ENCODE measurements at regions not wholly inside any gene's neighbourhood (a gene's known extent, or its start where the extent isn't known, plus 50 kb on each side); places are given as distances from the start of the nearest gene placed in this dataset.

GRCh38 chr7:24152877-24153472 lies 131.0 kb upstream of the NPY start:
- Histone ChIP-seq H3K79me1 (replicated peaks; ENCODE audit: low read length, poor library complexity, severe bottlenecking) (no peaks in the 10 kb centered on the region), H3K27me3 (ENCODE audit: control insufficient read depth in 1 of 2, insufficient read depth in 1 of 2, low read length in 2 of 2) (no peaks in the 10 kb centered on the region), H2AK5ac (ENCODE audit: low read length, severe bottlenecking) (no peak overlapping the region), H4K8ac (ENCODE audit: low read length) (no peak overlapping the region), H3K9me3 (ENCODE audit: control insufficient read depth, low read length) (peaks cover 20% of the 10 kb centered on the region), H3K36me3 (ENCODE audit: control insufficient read depth in 1 of 2, insufficient read depth in 2 of 2, low read depth in 1 of 2, low read length in 2 of 2) (no peaks in the 10 kb centered on the region), H3K4ac (ENCODE audit: low read depth in 1 of 2, low read length in 2 of 2) (no peak overlapping the region), H3K27ac (ENCODE audit: low read length, poor library complexity, severe bottlenecking) (no peak overlapping the region), H2BK15ac (ENCODE audit: low read depth, poor library complexity, severe bottlenecking) (no peak overlapping the region), H3K4me1 (ENCODE audit: control insufficient read depth, insufficient read depth, low read depth, low read length) (no peaks in the 10 kb centered on the region), H3K4me2 (ENCODE audit: low read length, poor library complexity, severe bottlenecking) (no peak overlapping the region), H2BK120ac (ENCODE audit: low read depth, low read length) (no peak overlapping the region), H3K23ac (ENCODE audit: low read length in 2 of 2) (no peak overlapping the region), H4K91ac (ENCODE audit: low read length) (no peak overlapping the region), H3K14ac (ENCODE audit: low read length in 2 of 2) (no peak overlapping the region), H2BK12ac (ENCODE audit: low read length in 2 of 2) (no peak overlapping the region), H3K9ac (ENCODE audit: low read length) (no peak overlapping the region), H2AFZ (ENCODE audit: low read depth, low read length) (no peak overlapping the region), H3K4me3 (ENCODE audit: insufficient read depth in 1 of 2, low read depth in 1 of 2, low read length in 2 of 2) (no peak overlapping the region), H2BK5ac (ENCODE audit: low read depth, low read length, poor library complexity, severe bottlenecking) (no peak overlapping the region), H3K18ac (ENCODE audit: low read depth in 1 of 2, low read length in 2 of 2) (no peak overlapping the region)
- no peak for DNase-seq
- 80% methylated on average over 5 of the region's 6 CpGs for WGBS

DNA sequence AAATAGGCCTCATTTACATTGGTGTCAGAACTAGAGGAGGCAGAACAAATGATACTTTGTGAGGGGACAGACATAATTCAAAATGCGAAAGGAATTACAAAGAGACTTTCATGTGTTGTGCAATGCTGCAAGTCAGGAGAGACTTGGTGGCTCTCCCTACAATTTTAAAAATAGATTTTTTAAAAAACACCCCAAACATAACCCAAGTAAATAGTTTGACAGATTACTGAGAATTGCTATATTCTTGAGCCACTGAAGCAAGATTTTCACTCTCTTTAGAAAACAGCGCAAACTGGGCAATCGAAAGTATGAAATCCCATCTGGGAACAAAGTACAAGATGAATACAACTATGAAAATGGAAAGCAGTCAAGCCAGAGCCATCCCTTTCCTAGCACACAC lies 126.3 kb upstream of the NPY start:
- Histone ChIP-seq H4K91ac (ENCODE audit: low read length) (no peak overlapping the region), H3K79me1 (replicated peaks; ENCODE audit: low read length, poor library complexity, severe bottlenecking) (no peaks in the 10 kb centered on the region), H2BK15ac (ENCODE audit: low read depth, poor library complexity, severe bottlenecking) (no peak overlapping the region), H3K9ac (ENCODE audit: low read length) (no peak overlapping the region), H3K4me1 (ENCODE audit: control insufficient read depth, insufficient read depth, low read depth, low read length) (no peaks in the 10 kb centered on the region), H2AFZ (ENCODE audit: low read depth, low read length) (no peak overlapping the region), H2AK5ac (ENCODE audit: low read length, severe bottlenecking) (no peak overlapping the region), H3K4ac (ENCODE audit: low read depth in 1 of 2, low read length in 2 of 2) (no peak overlapping the region), H3K18ac (ENCODE audit: low read depth in 1 of 2, low read length in 2 of 2) (no peak overlapping the region), H3K27me3 (ENCODE audit: control insufficient read depth in 1 of 2, insufficient read depth in 1 of 2, low read length in 2 of 2) (no peaks in the 10 kb centered on the region), H2BK12ac (ENCODE audit: low read length in 2 of 2) (no peak overlapping the region), H3K23ac (ENCODE audit: low read length in 2 of 2) (no peak overlapping the region), H4K8ac (ENCODE audit: low read length) (no peak overlapping the region), H3K4me3 (ENCODE audit: insufficient read depth in 1 of 2, low read depth in 1 of 2, low read length in 2 of 2) (no peak overlapping the region), H3K9me3 (ENCODE audit: control insufficient read depth, low read length) (no peaks in the 10 kb centered on the region), H3K4me2 (ENCODE audit: low read length, poor library complexity, severe bottlenecking) (no peak overlapping the region), H2BK5ac (ENCODE audit: low read depth, low read length, poor library complexity, severe bottlenecking) (no peak overlapping the region), H3K36me3 (ENCODE audit: control insufficient read depth in 1 of 2, insufficient read depth in 2 of 2, low read depth in 1 of 2, low read length in 2 of 2) (no peaks in the 10 kb centered on the region), H3K27ac (ENCODE audit: low read length, poor library complexity, severe bottlenecking) (no peak overlapping the region), H2BK120ac (ENCODE audit: low read depth, low read length) (no peak overlapping the region), H3K14ac (ENCODE audit: low read length in 2 of 2) (peak overlapping the region in 1 of 2 experiments; percentile 55)
- DNase-seq: no peak
- whole genome bisulfite sequencing: 95% methylated on average over 2 of the region's 3 CpGs

- H3K9ac ChIP-seq (ENCODE audit: low read length): no peak overlapping the region
- no peak overlapping the region for H3K4ac ChIP-seq (ENCODE audit: low read depth in 1 of 2, low read length in 2 of 2)
- no peaks in the 10 kb centered on the region for H3K27me3 ChIP-seq (ENCODE audit: control insufficient read depth in 1 of 2, insufficient read depth in 1 of 2, low read length in 2 of 2)
- no peaks in the 10 kb centered on the region for H3K36me3 ChIP-seq (ENCODE audit: control insufficient read depth in 1 of 2, insufficient read depth in 2 of 2, low read depth in 1 of 2, low read length in 2 of 2)
- no peak overlapping the region for H2BK5ac ChIP-seq (ENCODE audit: low read depth, low read length, poor library complexity, severe bottlenecking)
- no peaks in the 10 kb centered on the region for H3K4me1 ChIP-seq (ENCODE audit: control insufficient read depth, insufficient read depth, low read depth, low read length)
- H3K23ac ChIP-seq (ENCODE audit: low read length in 2 of 2): no peak overlapping the region
- H3K4me3 ChIP-seq (ENCODE audit: insufficient read depth in 1 of 2, low read depth in 1 of 2, low read length in 2 of 2): no peak overlapping the region
- H2BK120ac ChIP-seq (ENCODE audit: low read depth, low read length): no peak overlapping the region
- H3K4me2 ChIP-seq (ENCODE audit: low read length, poor library complexity, severe bottlenecking): no peak overlapping the region
- no peak overlapping the region for H2BK12ac ChIP-seq (ENCODE audit: low read length in 2 of 2)
- H4K91ac ChIP-seq (ENCODE audit: low read length): no peak overlapping the region
- H3K9me3 ChIP-seq (ENCODE audit: control insufficient read depth, low read length): no peaks in the 10 kb centered on the region
- no peak overlapping the region for H3K18ac ChIP-seq (ENCODE audit: low read depth in 1 of 2, low read length in 2 of 2)
- H3K27ac ChIP-seq (ENCODE audit: low read length, poor library complexity, severe bottlenecking): no peak overlapping the region
- H4K8ac ChIP-seq (ENCODE audit: low read length): no peak overlapping the region
- no peak overlapping the region for H2BK15ac ChIP-seq (ENCODE audit: low read depth, poor library complexity, severe bottlenecking)
- no peak overlapping the region for H2AFZ ChIP-seq (ENCODE audit: low read depth, low read length)
- no peaks in the 10 kb centered on the region for H3K79me1 ChIP-seq (replicated peaks; ENCODE audit: low read length, poor library complexity, severe bottlenecking)
- H2AK5ac ChIP-seq (ENCODE audit: low read length, severe bottlenecking): no peak overlapping the region
- no peak overlapping the region for H3K14ac ChIP-seq (ENCODE audit: low read length in 2 of 2)
- DNase-seq: no peak
- WGBS: 89% methylated on average over 6 of the region's 6 CpGs
Observed at GRCh38 chr7:24158975-24159374, 125.0 kb upstream of the NPY start.

DNA sequence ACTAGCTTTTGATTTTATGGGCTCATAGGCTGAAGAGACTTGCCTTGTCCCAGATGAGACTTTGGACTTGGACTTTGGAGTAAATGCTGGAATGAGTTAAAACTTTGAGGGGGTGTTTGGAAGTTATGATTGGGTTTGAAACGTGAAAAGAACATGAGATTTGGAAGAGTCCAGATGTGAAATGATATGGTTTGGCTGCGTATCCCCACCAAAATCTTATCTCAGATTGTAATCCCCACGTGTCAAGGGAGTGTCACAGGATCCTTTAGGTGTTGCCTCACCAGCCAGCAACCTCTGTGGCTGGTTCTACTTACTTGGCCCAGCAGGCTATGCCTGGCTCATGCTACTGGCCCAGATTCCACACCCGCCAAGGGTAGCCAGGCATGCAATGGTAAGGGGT lies 119.6 kb upstream of the NPY start:
- Histone ChIP-seq H3K27ac (ENCODE audit: low read length, poor library complexity, severe bottlenecking) (no peak overlapping the region), H3K79me1 (replicated peaks; ENCODE audit: low read length, poor library complexity, severe bottlenecking) (no peaks in the 10 kb centered on the region), H4K91ac (ENCODE audit: low read length) (peak overlapping the region; percentile 93), H3K4me2 (ENCODE audit: low read length, poor library complexity, severe bottlenecking) (no peak overlapping the region), H3K36me3 (ENCODE audit: control insufficient read depth in 1 of 2, insufficient read depth in 2 of 2, low read depth in 1 of 2, low read length in 2 of 2) (no peaks in the 10 kb centered on the region), H3K27me3 (ENCODE audit: control insufficient read depth in 1 of 2, insufficient read depth in 1 of 2, low read length in 2 of 2) (no peaks in the 10 kb centered on the region), H3K4me1 (ENCODE audit: control insufficient read depth, insufficient read depth, low read depth, low read length) (no peaks in the 10 kb centered on the region), H3K4ac (ENCODE audit: low read depth in 1 of 2, low read length in 2 of 2) (no peak overlapping the region), H3K23ac (ENCODE audit: low read length in 2 of 2) (no peak overlapping the region), H3K18ac (ENCODE audit: low read depth in 1 of 2, low read length in 2 of 2) (no peak overlapping the region), H2BK5ac (ENCODE audit: low read depth, low read length, poor library complexity, severe bottlenecking) (no peak overlapping the region), H2AFZ (ENCODE audit: low read depth, low read length) (no peak overlapping the region), H4K8ac (ENCODE audit: low read length) (no peak overlapping the region), H2BK15ac (ENCODE audit: low read depth, poor library complexity, severe bottlenecking) (no peak overlapping the region), H2BK120ac (ENCODE audit: low read depth, low read length) (no peak overlapping the region), H3K14ac (ENCODE audit: low read length in 2 of 2) (peak overlapping the region in 1 of 2 experiments; percentile 91), H3K9ac (ENCODE audit: low read length) (no peak overlapping the region), H2AK5ac (ENCODE audit: low read length, severe bottlenecking) (no peak overlapping the region), H3K9me3 (ENCODE audit: control insufficient read depth, low read length) (peaks cover 7% of the 10 kb centered on the region), H3K4me3 (ENCODE audit: insufficient read depth in 1 of 2, low read depth in 1 of 2, low read length in 2 of 2) (no peak overlapping the region), H2BK12ac (ENCODE audit: low read length in 2 of 2) (no peak overlapping the region)
- no peak for DNase-seq
- 82% methylated on average over 4 of the region's 4 CpGs for WGBS

Measured in mesenchymal stem cell (in vitro differentiated cells and primary cell).